ENCODE measurements at regions not wholly inside any gene's neighbourhood (a gene's known extent, or its start where the extent isn't known, plus 50 kb on each side); places are given as distances from the start of the nearest gene placed in this dataset.

DNA sequence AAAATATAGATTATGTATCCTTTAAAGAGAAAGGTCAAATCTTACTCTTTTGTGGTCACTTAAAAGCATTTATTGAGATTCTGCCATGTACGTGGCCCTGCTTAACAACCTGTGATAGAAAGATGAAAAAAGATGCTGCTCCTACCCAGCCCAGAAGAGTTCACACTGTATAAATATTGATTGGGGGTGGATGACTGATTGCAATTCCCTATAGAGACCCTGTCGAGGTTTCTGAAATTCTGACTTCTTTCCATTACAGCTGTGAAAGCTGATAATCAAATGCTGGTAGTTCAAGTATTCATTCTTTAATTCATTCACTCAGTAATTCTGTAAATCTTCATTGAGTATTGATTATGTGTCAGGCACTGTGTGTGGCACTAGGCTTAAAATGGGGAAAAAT, 114.1 kb upstream of the CHL1 start:
- DNase-seq, result no peak

DNA sequence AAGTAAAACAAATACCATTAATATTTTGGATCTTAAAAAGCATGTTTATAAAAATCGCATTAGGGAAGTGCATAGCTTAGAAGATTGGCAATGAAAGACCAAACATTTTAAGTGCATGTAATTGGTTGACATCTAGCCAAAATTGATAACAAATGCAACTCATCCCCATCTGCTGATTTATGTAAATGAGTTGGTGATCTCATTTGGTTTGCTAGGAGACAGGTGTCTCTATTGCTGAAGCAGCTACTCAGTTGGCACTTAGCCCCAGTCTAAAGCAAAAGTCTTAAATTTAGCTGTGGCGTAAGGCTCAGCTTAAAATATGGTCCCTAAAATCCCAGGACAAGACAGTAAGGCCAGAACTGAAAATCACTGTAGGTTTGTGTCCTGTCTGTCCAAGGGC, 113.5 kb upstream of the CHL1 start:
- no peak for DNase-seq

DNA sequence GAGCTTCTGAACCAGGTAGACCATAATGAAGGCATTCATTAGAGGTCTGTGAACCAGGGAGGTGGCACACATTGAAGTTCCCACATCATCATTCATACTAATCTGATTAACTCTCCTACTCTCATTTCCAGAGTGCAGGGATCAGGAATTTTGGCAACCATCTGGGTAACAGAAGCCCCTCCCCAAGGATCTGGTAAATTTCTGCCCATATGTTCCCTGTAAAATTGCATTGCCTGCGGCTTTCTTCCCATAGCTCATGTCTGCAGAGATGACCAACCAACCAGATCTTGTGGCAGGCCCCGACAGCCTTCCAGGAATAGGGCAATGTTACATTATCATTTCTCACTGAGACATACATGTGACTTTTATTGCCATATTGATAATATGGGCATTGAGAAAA, 111.4 kb upstream of the CHL1 start:
- DNase-seq, result no peak

DNA sequence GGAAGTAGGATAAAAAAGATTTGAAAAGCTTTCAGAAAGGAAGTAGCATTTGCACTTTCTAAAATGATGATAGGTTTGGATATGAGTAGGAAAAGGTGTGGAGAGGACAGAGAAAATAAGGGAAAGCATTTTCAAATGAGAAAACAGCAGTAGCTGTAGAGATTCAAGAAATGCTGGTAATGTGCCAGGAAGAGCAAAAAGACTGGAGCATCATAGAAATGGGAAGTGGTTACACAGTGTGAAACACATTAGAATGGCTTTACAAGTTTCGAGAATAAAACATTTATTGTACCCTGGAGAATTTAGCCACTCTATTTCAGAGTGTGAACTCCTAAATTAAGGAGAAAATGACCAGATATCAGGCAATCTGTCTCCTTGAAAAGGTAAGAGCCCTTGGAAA, 108.3 kb upstream of the CHL1 start:
- DNase-seq, result no peak

- no peak for DNase-seq
Measured at GRCh38 chr3:93746-94145, 102.8 kb upstream of the CHL1 start.

GRCh38 chr3:96259-96658, 100.3 kb upstream of the CHL1 start:
- no peak for DNase-seq

DNA sequence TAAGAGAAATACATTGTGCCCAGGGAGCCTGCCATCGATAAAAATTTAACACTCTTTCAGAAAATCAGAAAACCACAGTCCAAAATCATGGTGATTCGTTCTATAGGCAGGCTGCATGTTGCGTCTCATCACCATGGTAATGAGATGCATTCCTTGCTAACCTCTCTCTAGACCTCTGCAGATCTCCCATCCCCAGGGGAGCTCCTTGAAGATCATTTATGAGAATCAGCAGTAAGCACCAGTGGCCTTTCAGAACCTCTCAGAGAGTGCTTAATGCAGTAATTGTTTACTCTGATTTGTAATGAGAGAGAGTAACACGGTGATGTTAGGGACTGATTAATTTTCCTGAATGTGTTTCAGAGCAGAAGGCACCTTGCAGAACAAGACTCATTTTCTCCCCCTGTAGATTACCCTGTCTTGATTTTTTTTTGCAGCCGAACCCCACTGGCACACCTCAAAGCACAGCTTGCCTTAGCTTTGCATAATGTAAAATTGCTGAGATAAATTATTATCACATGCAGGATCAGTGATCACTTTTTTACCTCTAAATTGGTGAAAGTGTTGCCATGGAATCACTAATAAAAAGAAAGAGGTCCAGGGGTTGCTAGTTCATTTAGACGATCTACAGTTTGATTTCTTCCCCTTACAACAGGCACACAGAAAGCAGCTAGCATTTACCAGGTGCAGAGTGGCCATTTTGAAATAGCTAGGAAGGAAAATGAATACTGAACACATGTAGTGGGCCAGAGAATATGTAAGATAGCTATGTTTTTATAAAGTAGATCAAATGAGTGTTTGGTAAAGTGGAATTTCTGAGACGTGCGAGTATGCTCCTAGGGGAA, 98.9 kb upstream of the CHL1 start:
- no peak for DNase-seq

DNA sequence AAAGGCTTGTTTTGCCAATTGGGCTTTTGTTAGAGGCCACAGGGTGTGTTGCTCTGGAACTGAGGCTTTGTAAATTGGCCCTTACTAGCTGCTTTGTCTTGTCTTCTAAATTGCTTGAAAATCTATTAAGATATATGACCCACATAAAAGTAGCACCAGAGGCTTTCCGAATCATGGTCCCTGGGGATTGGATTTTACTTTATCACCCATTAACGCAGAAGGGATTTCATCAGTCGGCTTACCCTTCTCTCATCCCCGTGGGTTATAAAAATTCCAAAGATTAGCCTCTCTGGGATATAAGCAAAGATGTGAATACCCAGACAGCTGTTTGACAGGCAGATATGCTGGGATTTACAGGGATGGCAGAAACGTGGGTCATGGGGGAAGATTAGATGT, 98.3 kb upstream of the CHL1 start:
- no peak for DNase-seq

DNA sequence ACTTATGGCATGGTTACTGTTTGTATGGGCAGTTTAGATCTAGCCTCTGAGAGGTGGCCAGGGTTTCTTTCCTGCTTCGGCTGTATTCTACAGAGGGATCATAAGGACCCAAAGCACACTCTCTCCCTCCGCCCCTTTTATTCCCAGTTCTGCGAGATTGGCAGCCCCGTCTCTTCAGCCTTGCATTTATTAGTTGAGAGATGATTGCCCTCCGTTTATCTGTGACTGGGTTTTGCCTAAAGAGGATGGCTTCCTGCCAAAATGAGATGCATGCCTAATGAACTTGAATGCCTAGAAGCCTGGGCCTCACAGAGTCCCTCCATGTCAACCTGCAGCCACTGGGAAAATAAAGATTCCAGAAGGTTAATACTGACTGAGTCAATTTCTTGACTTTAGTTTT, 97.1 kb upstream of the CHL1 start:
- no peak for DNase-seq

GRCh38 chr3:102484-102883, 94.1 kb upstream of the CHL1 start:
- DNase-seq, result no peak

- DNase-seq, result no peak
Measured at GRCh38 chr3:103991-104390, 92.6 kb upstream of the CHL1 start.

- DNase-seq, result no peak
Measured at GRCh38 chr3:105585-105984, 91.0 kb upstream of the CHL1 start.

- DNase-seq, result no peak
Measured at GRCh38 chr3:106619-107018, 89.9 kb upstream of the CHL1 start.

- DNase-seq, result no peak
Measured at GRCh38 chr3:111143-112069, 85.2 kb upstream of the CHL1 start.

DNA sequence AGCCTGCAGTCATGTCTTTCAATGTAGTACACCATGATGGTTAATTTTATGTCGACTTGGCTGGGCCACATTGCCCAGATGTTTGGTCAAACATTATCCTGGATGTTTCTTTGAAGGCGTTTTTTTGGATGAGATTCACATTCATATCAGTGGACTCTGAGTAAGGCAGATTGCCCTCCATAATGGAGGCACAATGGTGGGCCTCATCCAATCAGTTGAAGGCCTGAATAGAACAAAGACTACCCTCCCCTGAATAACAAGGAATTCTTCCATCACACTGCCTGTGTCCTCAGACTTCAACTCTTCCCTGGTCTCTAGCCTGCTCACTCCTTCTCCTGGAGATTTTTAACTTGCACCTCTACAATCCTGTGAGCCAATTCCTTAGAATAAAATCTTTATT, 83.8 kb upstream of the CHL1 start:
- no peak for DNase-seq

DNA sequence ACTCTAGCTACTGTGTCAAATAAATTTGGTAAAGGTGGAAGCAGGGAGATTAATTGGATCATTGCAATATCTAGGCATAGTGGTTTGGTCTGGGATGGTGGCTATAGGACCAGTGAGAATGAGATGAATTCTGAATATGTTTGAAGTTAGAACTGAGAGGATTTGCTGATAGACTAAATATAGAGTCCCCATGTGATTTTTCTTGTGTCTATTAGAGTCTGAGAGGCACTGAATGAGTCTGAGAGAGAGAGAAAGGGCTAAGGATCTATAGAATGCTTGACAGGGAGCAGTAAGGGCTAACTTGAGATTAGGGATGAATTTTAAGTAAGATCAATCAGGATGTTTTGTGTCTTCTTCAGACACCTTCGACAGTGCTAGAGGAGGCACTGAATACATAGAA, 77.9 kb upstream of the CHL1 start:
- no peak for DNase-seq

- no peak for DNase-seq
Measured at GRCh38 chr3:123341-123740, 73.2 kb upstream of the CHL1 start.

GRCh38 chr3:124557-125179, 71.9 kb upstream of the CHL1 start:
- no peak for DNase-seq

GRCh38 chr3:128515-129172, 67.9 kb upstream of the CHL1 start:
- DNase-seq, result no peak

DNA sequence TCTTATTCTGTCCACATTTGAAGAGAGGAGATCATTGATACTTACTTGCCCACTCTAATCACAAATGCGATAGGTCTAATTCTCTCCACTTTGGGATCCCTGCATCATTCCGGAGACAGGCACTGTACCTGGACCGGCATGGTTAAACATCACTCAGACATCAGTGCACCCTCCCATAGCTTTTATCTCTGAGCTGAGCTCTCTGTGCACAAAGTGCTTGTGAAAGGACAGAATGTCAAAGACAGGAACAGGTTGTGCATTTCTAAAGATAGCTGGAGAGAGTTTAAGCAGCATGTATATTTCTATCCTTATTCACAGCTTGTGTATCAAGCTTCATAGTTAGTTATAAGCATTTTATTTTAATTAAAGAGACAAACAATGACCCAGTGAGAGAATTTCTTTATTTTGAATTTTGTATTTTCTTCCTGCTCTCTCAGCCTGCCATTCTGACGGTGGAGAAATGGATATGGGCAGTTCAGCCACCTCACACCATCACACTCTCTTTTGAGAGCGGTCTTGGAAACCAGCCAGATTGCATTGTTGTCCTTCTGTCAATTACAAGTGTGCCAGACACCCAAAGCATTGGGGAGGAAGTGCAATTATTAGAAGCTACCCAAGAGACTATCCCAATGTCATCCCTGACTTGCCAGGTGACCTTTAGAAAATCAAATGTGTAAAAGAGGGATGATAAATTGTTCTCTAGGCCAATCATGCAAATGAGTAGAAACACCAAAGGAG, 65.2 kb upstream of the CHL1 start:
- no peak for DNase-seq

DNA sequence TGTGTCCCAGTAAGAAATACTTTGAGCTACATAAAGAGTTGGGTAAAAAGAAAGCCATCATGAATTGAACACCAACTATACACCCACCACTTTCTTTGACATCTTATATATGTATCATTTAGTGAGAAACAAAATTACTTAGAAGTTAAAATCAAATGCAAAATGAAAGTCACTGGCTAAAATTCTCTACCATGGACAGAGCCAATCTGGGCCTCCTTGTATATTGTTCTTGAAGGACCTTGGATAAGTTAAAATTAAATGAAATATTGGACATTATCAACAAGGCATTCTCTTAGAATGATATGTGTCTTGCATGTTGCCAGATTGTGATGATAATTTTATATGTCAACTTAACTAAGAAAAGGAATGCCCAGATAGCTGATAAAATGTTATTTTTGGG, 64.2 kb upstream of the CHL1 start:
- no peak for DNase-seq

- DNase-seq, result no peak
Measured at GRCh38 chr3:132904-133303, 63.7 kb upstream of the CHL1 start.
